Breast epithelium (tissue), 4 donors: ENCODE measurements at regions not wholly inside any gene's neighbourhood (a gene's known extent, or its start where the extent isn't known, plus 50 kb on each side); places are given as distances from the start of the nearest gene placed in this dataset.
"Not testable (repeated sequence)": the region's sequence is repeated elsewhere in the genome, so short reads cannot be mapped to it uniquely, and the experiment has no call there.

ENCODE experiments used
- DNase-seq, 2 donors: peaks; one replicate each; pipeline ENCODE4 v3.0.0-alpha.2; 2019; ENCODE audit warnings: low spot score in 2 of 2
- H3K27ac ChIP-seq, 2 donors: fragments of 200-600 bp; sonication (generic) in 1 of 2; one replicate each; pipeline ENCODE4 v1.5.1; 2016 to 2019; ENCODE audit warnings: mild to moderate bottlenecking in 1 of 2
- H3K27me3 ChIP-seq, 2 donors: fragments of 200-600 bp; sonication (generic) in 1 of 2; one replicate each; pipeline versions ENCODE4 v1.5.1 to v1.6.0; 2017 to 2019; ENCODE audit warnings: control low read depth in 1 of 2, mild to moderate bottlenecking in 1 of 2
- H3K36me3 ChIP-seq: fragments of 200-600 bp; one replicate; pipeline ENCODE4 v1.5.1; 2019
- H3K4me1 ChIP-seq, 2 donors: fragments of 200-600 bp; sonication (generic); one replicate each; pipeline ENCODE4 v1.5.1; 2016 to 2019; ENCODE audit warnings: control low read depth in 1 of 2
- H3K4me3 ChIP-seq, 3 donors: fragments of 200-600 bp; sonication (generic); 1 replicate in 2 of 3; 2 replicates in 1 of 3; pipeline ENCODE4 v1.5.1; 2016 to 2019; ENCODE audit warnings: mild to moderate bottlenecking in 3 of 3, moderate library complexity in 2 of 3
- H3K9me3 ChIP-seq, 2 donors: fragments of 200-600 bp; sonication (generic) in 1 of 2; one replicate each; pipeline ENCODE4 v1.5.1; 2016 to 2019; ENCODE audit warnings: control low read depth in 1 of 2
- POLR2A ChIP-seq: fragments of 450-650 bp; IDR thresholded peaks from one replicate; pipeline ENCODE4 v1.6.1; 2016; ENCODE audit warnings: antibody characterized with exemption, mild to moderate bottlenecking, moderate library complexity
- POLR2AphosphoS5 ChIP-seq, 3 donors: sonication (generic); formaldehyde crosslinking; IDR thresholded peaks; one replicate each; pipeline ENCODE4 v1.6.1; 2017; ENCODE audit warnings: antibody characterized with exemption in 3 of 3
- intact Hi-C: fragments of 100-400 bp; cut with DNase I; formaldehyde crosslinking; loops from one replicate; pipeline ENCODE4 v1.15.1; 2023; ENCODE audit warnings: low total_unique reads
- TF ChIP-seq, protein P1 (sequence below), 3 donors: fragments of 450-650 bp; IDR thresholded peaks; one replicate each; pipeline ENCODE4 v1.5.1; 2016 to 2017; ENCODE audit warnings: antibody characterized with exemption in 3 of 3, mild to moderate bottlenecking in 3 of 3, moderate library complexity in 3 of 3

DNA sequence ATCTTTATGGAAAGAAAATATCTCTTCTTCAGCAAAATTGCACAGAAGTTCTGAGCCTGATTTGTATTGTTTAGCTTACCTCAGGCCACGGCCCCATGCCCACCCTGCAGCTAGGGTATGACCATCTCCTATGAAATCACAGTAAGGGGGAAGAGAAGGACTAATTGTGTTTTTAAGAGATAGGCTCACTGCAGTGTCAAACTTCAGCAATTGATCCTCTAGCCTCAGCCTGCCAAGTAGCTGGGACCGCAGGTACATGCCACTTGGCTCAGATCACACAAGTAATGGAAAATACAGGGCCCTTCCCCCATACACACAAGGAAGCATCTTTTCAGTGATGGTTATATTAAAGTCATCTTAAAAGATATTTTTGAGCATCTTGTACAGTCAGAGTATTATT is 60.0 kb downstream of the DMAC1 start:
- no peak overlapping the region for H3K27ac ChIP-seq
- H3K4me3 ChIP-seq, result no peak overlapping the region
- intact Hi-C loops, result no loop called here
- no peaks in the 10 kb centered on the region for H3K9me3 ChIP-seq
- H3K36me3 ChIP-seq, result no peaks in the 10 kb centered on the region
- H3K27me3 ChIP-seq, result no peaks in the 10 kb centered on the region
- DNase-seq, result no peak
- no peaks in the 10 kb centered on the region for H3K4me1 ChIP-seq
- TF ChIP-seq, protein P1, sequence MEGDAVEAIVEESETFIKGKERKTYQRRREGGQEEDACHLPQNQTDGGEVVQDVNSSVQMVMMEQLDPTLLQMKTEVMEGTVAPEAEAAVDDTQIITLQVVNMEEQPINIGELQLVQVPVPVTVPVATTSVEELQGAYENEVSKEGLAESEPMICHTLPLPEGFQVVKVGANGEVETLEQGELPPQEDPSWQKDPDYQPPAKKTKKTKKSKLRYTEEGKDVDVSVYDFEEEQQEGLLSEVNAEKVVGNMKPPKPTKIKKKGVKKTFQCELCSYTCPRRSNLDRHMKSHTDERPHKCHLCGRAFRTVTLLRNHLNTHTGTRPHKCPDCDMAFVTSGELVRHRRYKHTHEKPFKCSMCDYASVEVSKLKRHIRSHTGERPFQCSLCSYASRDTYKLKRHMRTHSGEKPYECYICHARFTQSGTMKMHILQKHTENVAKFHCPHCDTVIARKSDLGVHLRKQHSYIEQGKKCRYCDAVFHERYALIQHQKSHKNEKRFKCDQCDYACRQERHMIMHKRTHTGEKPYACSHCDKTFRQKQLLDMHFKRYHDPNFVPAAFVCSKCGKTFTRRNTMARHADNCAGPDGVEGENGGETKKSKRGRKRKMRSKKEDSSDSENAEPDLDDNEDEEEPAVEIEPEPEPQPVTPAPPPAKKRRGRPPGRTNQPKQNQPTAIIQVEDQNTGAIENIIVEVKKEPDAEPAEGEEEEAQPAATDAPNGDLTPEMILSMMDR (IDR thresholded peaks at IDR 0.05), result no peak
- TF ChIP-seq POLR2A (no peak), POLR2AphosphoS5 (IDR thresholded peaks at IDR 0.05) (no peak)

DNA sequence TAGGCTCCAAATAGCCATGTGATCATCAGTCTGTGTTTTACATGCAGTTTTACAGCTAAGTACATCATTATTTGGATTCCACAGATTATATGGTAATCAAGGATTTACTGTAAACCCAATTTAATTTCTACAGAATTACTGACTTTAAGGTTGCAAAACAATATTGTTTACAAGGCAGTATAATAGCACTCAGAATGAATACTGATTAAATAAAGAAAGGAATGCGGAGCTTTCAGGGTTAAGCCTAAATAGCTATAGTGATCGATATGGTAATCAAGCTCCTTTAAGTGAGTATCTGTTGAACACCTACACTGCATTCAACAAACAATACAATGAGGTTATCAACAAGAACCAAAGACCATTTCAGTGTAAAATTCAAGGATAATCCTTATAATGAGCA is 64.3 kb downstream of the DMAC1 start:
- no peaks in the 10 kb centered on the region for H3K27me3 ChIP-seq
- intact Hi-C loops, result no loop called here
- TF ChIP-seq POLR2AphosphoS5 (IDR thresholded peaks at IDR 0.05) (no peak), POLR2A (no peak)
- TF ChIP-seq, protein P1 (IDR thresholded peaks at IDR 0.05), result no peak
- DNase-seq, result no peak
- no peaks in the 10 kb centered on the region for H3K36me3 ChIP-seq
- no peaks in the 10 kb centered on the region for H3K9me3 ChIP-seq
- no peak overlapping the region for H3K4me3 ChIP-seq
- no peak overlapping the region for H3K27ac ChIP-seq
- H3K4me1 ChIP-seq, result no peaks in the 10 kb centered on the region

DNA sequence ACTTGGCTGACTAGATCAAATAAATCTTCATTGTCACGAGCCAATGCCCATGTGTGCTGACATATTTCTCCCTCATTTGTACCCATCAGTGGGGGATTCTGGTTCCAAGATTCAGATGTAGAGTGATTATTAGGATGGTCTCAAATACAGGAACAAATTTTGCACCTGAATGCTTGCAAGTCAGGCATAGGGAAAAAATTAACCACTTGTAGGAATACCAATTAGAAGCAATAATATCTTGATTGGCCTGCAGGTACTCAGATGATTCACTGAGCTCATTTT is 69.5 kb downstream of the DMAC1 start:
- DNase-seq, result no peak
- no peak for TF ChIP-seq POLR2A
- TF ChIP-seq POLR2AphosphoS5 (IDR thresholded peaks at IDR 0.05), result no peak
- TF ChIP-seq, protein P1 (IDR thresholded peaks at IDR 0.05), result no peak
- Histone ChIP-seq H3K27ac (no peak overlapping the region), H3K36me3 (no peaks in the 10 kb centered on the region), H3K4me1 (no peaks in the 10 kb centered on the region), H3K27me3 (no peaks in the 10 kb centered on the region), H3K4me3 (no peak overlapping the region), H3K9me3 (no peaks in the 10 kb centered on the region)
- intact Hi-C loops, result no loop called here

DNA sequence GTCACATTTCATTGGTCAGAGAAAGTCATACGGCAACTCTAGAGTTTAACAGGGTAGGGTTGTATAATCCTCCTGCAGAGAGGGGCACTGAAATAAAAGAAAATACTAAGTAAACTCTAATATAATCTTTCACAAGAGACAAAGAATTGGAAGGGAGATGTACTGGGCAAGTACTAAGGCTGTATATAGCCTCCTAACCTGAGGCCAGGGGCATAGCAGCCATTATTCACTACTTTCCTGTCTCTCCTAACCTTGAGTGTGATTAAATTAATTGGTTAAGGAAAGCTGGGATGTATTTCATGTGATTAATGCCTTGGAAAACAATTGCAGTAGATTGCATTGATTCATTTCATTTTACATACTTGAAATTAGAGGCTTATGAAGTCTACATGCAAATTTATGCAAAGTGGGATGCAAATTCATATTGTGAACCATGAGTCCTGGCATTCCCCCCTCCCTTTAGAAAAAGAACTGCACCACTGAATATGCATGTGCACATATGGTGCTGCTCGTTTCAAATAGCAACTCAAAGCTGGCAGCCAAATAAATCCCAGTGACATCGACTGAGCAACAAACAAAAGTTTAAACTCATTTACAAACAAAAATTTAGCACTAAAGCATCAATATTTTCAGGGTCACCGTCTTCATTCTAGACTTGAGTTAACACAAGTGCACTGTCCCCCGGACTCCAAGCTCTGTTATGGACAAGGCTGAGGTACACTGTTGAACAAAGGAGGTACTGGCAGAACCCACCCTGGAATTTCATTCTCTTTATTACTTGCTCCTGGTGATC is 70.0 kb downstream of the DMAC1 start:
- intact Hi-C loops, result no loop called here

DNA sequence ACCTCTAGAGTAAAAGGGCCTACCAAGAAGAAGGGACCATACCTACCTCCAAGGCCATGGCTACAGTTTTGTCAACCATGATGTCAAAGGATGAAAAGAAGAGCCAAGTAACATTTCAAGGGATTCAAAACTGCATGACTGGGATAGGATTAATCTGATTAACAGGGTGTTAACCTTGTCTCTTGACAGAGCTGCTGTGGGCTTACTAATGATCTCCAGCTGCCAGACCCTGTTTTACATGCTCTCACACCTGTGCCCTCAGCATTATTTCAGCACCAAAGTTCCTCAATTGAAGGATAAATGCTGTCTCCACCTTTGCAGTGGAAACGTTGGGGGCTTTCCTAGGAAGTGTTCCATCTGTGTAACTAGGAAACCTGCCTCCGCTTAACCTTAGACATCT is 78.3 kb downstream of the DMAC1 start:
- Histone ChIP-seq H3K27me3 (no peaks in the 10 kb centered on the region), H3K27ac (no peak overlapping the region), H3K9me3 (no peaks in the 10 kb centered on the region), H3K4me3 (no peak overlapping the region), H3K4me1 (no peaks in the 10 kb centered on the region), H3K36me3 (no peaks in the 10 kb centered on the region)
- no peak for DNase-seq
- TF ChIP-seq POLR2AphosphoS5 (IDR thresholded peaks at IDR 0.05), result no peak
- TF ChIP-seq POLR2A, result no peak
- intact Hi-C loops, result no loop called here

More for the DNA sequence above, 70.0 kb downstream of the DMAC1 start:
- TF ChIP-seq, protein P1 (IDR thresholded peaks at IDR 0.05), result no peak
- TF ChIP-seq POLR2AphosphoS5 (IDR thresholded peaks at IDR 0.05) (no peak), POLR2A (no peak)
- H3K9me3 ChIP-seq, result no peaks in the 10 kb centered on the region
- H3K27me3 ChIP-seq, result no peaks in the 10 kb centered on the region
- no peak overlapping the region for H3K27ac ChIP-seq
- no peak for DNase-seq
- no peaks in the 10 kb centered on the region for H3K36me3 ChIP-seq
- H3K4me1 ChIP-seq, result no peaks in the 10 kb centered on the region
- no peak overlapping the region for H3K4me3 ChIP-seq

DNA sequence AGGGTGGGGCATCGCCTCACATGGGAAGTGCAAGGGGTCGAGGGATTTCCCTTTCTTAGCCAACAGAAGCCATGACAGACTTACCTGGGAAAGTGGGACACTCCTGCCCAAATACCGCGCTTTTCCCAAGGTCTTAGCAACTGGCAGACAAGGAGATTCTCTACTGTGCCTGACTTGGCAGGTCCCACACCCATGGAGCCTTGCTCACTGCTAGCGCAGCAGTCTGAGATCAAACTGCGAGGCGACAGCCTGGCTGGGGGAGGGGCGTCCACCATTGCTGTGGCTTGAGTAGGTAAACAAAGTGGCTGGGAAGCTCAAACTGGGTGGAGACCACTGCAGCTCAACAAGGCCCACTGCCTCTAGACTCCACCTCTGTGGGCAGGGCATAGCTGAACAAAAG is 86.5 kb downstream of the DMAC1 start:
- H3K4me1 ChIP-seq, H3K9me3 ChIP-seq, DNase-seq, H3K27me3 ChIP-seq, H3K36me3 ChIP-seq, intact Hi-C loops, H3K27ac ChIP-seq, H3K4me3 ChIP-seq: not testable (repeated sequence)
